GM18951 (cell line): ENCODE measurements at regions not wholly inside any gene's neighbourhood (a gene's known extent, or its start where the extent isn't known, plus 50 kb on each side); places are given as distances from the start of the nearest gene placed in this dataset.
"Not testable (repeated sequence)": the region's sequence is repeated elsewhere in the genome, so short reads cannot be mapped to it uniquely, and the experiment has no call there.

Source experiments
- POLR2A ChIP-seq: IDR thresholded peaks from 4 replicates; pipeline ENCODE4 v1.6.1; 2011; ENCODE audit warnings: mild to moderate bottlenecking; ENCODE audit not compliant: insufficient read length, insufficient read depth; ENCODE audit errors: extremely low read depth
- in situ Hi-C: fragments of 300-500 bp; cut with MboI; formaldehyde crosslinking; loops from one replicate; pipeline ENCODE4 v1.12.0; 2022; ENCODE audit warnings: low sequenced_read_pairs, mixed read lengths, inconsistent platforms; ENCODE audit not compliant: unreplicated experiment

DNA sequence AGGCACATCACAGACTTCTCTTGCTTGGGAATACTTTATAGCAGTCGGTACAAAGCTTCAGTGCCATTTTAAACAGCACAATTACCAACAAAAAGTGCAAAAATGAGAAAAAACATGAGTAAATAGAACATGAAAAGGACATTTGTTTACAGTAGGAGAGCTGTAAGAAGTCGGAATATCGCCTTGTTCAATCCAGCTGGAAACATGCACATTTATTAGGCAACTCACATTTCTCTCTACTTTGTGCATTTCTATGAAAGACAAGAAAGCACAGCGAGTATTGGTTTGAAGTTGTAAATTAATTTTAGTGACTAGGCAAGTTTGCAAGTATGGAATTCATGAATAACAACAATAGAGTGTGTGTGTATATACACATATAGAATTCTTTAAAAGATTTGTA is 484.7 kb downstream of the DACH1 start:
- no peak for TF ChIP-seq POLR2A
- in situ Hi-C loops = no loop called here

- TF ChIP-seq POLR2A = no peak
- in situ Hi-C loops = no loop called here
Observed at GRCh38 chr13:71380191-71380590, 486.8 kb downstream of the DACH1 start.

DNA sequence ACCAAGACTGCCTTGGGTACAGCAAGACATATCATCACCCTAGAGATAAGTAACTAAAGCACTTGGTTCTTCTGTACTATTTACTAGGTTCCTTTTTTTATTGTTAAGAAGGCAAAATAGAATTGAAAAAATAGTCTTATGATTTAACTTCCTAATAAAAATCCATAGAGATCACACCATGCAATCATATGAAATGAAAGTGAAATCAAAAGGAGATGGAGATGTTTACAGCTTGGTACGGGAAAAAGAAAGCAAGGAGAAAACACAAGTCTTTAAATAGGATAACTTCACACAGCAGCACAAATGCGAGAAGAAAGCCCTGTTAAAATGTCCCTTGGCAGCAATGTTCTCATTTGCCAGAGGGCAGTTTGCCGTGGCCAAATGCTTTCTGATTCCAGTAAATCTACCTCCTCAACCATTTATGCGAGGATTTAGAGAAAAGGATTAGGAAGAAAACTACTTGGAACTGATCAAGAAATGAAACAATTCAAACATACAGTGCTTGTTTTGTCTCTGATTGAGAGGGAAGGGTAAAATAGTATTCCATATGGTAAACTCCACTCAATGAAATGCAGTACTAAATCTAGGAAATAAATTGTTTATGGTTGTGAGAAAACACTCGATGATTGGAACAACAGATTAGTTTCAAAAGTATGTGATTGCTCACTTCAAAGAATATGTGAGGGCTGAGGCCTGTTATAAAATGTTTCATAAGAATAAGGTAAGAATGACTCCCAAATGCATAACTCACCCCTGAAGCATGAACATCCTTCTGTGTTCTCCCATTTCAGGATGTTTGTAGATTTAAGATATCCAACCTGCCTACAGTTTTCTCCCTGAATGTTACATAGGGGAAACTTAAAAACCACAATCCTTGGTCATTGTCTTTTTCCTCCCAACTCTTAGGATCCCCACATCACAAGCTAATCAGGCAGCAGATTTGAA is 487.8 kb downstream of the DACH1 start:
- in situ Hi-C loops = no loop called here
- TF ChIP-seq POLR2A = no peak

GRCh38 chr13:71374471-71375049 is 492.4 kb downstream of the DACH1 start:
- in situ Hi-C loops = no loop called here
- no peak for TF ChIP-seq POLR2A

- in situ Hi-C loops = no loop called here
- no peak for TF ChIP-seq POLR2A
Observed at GRCh38 chr13:71368336-71368735, 498.7 kb downstream of the DACH1 start.

DNA sequence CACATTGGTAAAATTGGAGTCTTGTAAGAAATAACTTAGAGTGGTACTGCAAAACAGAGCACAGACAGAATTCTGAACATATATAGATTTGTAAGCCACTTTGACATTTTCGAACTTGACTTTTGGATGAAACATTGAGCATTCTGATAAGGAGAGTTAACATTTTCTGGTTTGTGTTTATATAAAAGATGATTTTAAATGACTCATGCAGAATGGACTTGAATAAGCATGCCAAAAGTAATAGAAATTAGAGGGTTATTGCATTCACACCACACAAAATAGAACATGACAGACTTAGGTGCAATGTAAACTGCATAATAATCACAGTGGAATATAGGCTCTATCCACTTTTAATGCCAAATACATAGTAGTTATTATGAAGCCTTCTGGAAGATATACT is 507.0 kb downstream of the DACH1 start:
- in situ Hi-C loops = no loop called here
- no peak for TF ChIP-seq POLR2A

GRCh38 chr13:71359641-71360040 is 507.4 kb downstream of the DACH1 start:
- no peak for TF ChIP-seq POLR2A

GRCh38 chr13:71358218-71358617 is 508.8 kb downstream of the DACH1 start:
- no peak for TF ChIP-seq POLR2A
- in situ Hi-C loops = no loop called here

More at GRCh38 chr13:71359641-71360040, 507.4 kb downstream of the DACH1 start:
- in situ Hi-C loops = no loop called here

DNA sequence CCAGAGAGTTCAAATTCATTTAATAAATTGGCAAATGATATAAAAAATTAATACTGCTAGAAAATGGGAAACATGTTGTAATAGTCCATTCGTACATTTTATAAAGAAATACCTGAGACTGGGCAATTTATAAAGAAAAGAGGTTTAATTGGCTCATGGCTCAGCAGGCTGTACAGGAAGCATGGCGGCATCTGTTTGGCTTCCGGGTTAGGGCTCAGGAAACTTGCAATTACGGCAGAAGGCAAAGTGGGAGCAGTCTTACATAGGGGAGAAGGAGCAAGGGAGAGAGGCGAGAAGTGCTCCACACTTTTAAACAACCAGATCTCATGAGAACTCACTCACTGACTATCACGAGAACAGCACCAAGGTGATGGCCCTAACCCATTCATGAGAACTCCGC is 512.0 kb downstream of the DACH1 start:
- in situ Hi-C loops = no loop called here
- TF ChIP-seq POLR2A = no peak

- in situ Hi-C loops = no loop called here
- no peak for TF ChIP-seq POLR2A
Observed at GRCh38 chr13:71350886-71351285, 516.1 kb downstream of the DACH1 start.

DNA sequence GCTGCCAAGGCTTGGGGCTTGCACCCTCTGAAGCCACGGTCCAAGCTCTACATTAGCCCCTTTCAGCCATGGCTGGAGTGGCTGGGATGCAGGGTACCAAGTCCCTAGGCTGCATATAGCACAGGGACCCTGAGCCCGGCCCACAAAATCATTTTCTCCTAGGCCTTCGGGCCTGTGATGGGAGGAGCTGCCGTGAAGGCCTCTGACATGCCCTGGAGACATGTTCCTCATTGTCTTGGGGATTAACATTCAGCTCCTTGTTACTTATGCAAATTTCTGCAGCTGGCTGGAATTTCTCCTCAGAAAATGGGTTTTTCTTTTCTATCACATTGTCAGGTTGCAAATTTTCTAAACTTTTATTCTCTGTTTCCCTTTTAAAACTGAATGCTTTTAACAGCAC is 521.1 kb downstream of the DACH1 start:
- in situ Hi-C loops = not testable (repeated sequence)

DNA sequence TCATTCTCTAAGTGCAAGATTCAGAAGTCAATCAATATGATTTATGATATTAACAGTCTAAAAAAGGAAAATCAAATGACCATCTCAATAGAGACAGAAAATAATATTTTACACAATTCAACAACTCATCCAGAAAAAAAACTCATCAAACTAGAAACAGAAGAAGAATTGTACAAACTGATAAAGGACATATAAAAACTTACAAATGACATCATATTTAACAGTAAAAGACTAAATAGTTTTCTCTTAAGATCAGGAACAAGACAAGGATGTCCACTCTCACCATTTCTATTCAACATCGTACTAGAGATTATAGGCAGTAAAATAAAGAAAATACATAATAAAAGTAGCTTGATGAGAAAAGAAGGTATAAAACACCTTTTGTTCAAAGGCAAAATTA is 527.3 kb downstream of the DACH1 start:
- TF ChIP-seq POLR2A = no peak
- in situ Hi-C loops = no loop called here

DNA sequence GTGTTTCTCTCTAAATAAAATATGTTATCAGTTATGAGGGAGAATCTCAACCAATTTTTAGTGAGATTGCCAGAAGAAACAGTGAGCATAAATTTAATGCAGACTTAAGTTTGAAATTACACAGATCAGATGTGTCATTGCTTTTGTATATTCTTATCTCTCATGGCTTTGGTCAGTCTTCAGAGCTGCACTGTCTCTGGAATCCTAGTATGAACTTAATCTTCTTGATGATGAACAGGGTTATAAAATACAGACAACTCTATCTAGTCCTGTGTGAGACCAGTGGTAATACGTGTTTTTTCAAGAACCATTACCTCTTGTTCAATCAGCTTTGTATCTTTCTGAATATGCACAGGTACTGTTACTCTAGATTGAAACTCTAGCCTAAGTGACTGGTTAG is 528.0 kb downstream of the DACH1 start:
- no peak for TF ChIP-seq POLR2A
- in situ Hi-C loops = no loop called here

- no peak for TF ChIP-seq POLR2A
- in situ Hi-C loops = no loop called here
Observed at GRCh38 chr13:71338070-71338469, 528.9 kb downstream of the DACH1 start.
